Stimulated activated CD4-positive, alpha-beta T cell treated with anti-CD3 and anti-CD28 coated beads, TNF-alpha, amount 100 ng/mL, for 48 hours (primary cell): ENCODE measurements at regions not wholly inside any gene's neighbourhood (a gene's known extent, or its start where the extent isn't known, plus 50 kb on each side); places are given as distances from the start of the nearest gene placed in this dataset.

Source experiments
- DNase-seq, 3 donors: peaks; one replicate each; pipeline ENCODE4 v3.0.0-alpha.2; 2020; ENCODE audit warnings: low read depth in 3 of 3

DNA sequence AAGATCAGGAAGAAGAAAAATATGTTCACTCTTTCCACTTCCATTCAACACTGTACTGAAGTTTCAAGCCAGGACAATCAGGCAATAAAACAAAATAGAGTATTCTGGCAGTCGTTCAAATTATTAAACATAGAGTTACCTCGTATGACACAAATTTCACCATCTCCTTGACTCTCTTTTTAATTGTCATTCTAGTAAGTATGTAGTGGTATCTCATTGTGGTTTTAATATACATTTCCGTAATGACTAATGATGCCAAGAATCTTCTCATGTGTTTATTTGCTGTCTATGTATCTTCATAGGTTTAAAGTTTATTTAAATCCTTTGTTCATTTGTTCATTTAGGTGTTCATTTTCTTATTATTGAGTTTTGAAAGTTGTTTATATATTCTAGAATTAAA, 352.2 kb downstream of the IDS start:
- DNase-seq, result no peak

DNA sequence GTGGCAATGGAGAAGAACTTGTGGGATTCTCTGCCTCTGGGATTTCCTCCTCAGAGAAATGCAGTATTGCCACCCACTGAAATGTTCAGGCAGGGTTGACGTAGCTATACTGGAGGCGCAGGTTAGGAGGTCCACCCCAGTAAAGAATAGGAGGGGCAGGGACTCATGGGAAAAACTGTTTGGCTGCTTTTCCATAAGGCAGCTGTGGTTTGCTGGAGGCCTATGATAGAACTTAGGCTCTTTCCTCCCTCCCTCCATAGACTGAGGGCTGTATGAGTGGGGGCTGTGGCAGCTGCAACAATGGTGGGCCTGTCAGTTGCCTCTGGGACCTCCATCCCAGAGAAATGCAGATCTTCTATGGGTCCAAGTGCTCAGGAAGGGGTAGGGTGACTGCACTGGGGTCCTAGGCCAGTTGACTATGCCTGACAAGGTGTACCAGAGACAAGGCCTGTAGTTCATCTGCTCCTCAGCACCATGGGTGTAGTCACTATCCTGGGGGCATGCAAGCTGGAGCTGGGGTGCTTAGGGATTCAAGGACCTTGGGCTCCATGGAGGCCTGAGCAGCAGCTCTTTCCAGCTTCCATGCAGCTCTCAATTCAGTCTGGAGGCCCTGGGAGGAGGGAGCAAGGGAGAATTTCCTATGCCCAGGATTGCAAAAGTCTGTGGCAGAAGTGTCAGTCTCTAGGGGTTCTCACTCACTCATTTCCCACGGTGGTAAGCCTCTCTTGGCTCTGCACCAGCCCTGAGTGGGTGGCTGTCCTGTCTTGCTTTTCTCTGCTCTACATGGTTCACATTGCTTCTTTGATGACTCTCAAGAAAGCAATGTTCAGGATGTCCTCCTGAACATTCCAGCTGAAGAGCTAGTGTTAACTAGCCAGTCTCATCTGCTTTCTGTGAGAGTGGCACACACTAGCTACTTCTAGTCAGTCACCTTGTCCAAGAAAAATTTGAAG, 353.0 kb downstream of the IDS start:
- DNase-seq, result no peak

GRCh38 chrX:149145845-149146285, 359.2 kb downstream of the IDS start:
- DNase-seq, result no peak

DNA sequence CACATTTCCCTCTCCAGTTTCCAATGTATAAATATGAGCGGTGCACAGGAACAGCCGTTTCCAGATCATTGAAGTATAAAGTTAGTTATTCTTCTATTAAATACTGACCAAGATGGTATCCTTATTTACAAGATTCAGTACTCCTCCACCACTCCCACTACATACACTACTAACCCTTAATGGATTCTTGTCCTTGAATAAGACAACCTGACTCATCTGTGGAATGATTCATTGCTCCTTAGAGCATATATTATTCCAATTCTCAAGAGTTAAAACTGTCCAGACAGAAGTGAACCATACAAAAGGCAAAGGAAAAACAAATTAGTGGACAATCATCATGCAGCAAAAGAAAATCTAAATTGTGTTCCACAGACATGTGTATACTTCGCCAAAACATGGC, 373.3 kb downstream of the IDS start:
- no peak for DNase-seq

GRCh38 chrX:149129767-149130166, 375.3 kb downstream of the IDS start:
- DNase-seq, result no peak

DNA sequence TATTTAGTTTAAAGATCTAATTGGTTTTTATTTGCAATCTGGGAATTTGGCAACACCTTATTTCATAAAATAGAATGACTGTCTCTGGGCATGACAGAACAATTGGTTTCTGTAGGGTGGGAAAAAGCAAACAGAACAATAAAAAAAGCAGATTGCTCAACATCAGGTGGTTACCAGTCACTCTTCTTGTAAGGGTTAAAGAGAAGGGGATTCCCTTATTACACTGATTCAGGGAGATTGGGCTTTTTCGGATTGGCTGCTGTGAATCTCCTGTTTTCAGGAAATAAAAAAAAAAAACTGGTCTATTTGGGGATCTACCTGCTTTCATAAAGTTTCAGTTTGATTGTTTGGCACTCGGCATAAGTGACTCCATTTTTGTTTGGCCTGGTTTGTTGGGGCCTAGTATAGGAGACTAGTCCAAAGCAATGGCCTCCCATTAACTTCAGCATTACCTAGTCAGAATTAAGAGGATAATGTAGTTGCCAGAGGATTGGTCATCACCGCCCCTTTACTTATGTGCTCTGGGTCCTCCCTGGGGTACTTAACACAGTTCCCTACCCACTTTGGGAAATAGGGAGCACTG, 380.5 kb downstream of the IDS start:
- DNase-seq, result no peak

DNA sequence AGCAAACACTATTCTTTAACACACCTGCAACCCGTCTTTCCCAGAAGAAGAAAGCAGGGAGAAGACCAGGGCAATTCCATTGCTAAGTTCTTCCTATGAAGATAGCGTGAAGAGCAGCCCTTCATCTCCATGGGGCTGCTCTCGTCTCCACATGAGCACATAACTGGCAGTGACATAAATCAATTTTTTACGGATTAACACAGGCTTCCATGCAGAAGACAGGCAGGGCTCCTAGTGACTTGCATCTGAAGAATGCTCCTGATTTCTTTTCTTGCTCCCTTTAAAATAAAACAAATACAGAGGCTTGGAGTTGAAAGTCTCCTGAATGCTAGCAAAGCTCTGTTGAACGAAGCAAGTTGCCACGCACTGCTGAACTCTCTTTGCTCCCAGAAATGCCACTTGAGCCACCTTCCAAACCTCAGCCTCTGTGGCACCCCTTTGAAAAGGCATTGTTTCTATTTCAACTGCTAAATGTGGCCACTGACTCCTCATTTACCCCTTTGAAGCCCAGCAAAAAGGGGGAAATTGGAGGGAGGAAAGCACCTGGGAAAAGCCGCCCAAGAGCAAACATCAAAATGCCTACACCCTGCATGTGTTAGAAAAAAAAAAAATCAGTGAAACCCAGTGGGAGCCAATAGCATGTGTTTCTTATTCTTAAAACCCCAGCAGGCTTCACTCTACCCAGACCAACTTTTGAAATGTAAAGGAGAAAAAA, 383.7 kb downstream of the IDS start:
- no peak for DNase-seq

DNA sequence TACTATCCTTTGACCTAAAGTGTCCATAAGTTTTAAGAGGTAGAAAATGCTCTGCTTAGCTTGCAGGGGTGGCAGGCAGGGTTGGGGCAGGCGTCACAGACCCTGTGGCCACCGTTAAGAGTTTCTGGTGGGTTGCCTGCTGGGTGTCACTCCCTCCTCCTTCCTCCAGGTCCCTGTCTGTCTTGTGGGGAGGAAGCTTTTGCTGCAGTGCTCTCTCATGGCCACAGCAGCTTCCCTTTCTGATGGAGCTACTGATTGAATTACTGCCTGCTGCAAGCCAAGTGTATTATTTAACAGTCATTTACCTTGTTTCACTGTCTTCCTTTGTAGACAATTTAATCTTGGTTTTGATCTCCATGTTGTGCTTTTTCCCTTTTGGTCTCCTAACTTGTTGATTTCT, 384.6 kb downstream of the IDS start:
- no peak for DNase-seq

DNA sequence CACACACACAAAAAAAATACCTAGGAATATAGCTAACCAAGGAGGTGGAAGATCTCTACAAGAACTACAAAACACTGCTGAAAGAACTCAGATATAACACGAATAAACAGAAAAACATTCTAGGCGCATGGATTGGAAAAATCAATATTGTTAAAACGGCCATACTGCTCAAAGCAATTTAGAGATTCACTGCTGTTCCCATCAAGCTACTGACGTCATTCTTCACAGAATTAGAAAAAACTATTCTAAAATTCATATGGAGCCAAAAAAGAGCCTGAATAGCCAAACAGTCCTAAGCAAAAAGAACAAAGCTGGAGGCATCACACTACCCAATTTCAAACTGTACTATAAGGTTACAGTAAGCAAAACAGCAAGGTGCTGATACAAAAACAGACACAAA, 390.2 kb downstream of the IDS start:
- no peak for DNase-seq

- no peak for DNase-seq
Observed at GRCh38 chrX:149114001-149114400, 391.1 kb downstream of the IDS start.

DNA sequence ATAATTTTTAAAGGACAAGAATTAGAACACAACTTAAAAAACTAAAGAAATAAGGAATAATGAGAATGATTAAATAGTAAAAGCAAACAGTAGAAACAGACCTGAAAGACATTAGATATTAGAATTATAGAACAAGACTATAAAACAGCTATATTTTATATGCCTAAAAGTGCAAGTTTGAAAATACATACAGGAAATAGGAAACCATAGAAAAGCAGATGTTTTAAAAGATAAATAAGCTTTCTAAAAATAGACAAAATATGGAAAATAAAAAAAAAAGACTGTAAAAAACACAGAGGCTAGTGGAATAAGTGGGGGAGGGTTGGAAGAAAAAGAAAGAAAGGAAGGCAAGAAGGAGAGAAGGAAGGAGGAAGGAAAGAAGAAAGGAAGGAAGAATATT, 407.3 kb downstream of the IDS start:
- no peak for DNase-seq

- DNase-seq, result no peak
Observed at GRCh38 chrX:149092179-149092578, 412.9 kb downstream of the IDS start.

GRCh38 chrX:149079805-149080406, 425.2 kb downstream of the IDS start:
- DNase-seq, result no peak

GRCh38 chrX:149074398-149074797, 430.7 kb downstream of the IDS start:
- DNase-seq, result no peak

- DNase-seq, result no peak
Observed at GRCh38 chrX:149073479-149073878, 431.6 kb downstream of the IDS start.

DNA sequence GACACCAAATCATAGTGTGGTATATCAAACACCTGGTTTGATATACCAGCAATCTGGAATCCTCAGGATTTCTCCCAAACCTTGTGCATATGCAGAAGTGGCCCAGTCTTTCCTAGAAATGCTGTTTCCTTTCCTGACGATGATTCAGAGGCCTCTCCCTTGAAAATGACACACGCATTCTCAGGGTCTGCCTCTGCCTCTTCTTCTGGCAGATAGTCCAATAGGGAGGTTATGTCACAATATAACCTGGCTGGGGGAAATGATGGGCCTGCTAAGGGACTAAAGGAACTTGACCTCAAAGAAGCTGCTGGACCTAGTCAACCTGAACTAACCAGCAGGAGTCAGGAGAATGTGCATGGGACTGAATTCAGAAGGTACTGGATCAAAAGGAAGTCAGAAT, 435.2 kb downstream of the IDS start:
- no peak for DNase-seq

GRCh38 chrX:149060921-149061320, 444.2 kb downstream of the IDS start:
- no peak for DNase-seq
